GM10266 (cell line): ENCODE measurements at regions not wholly inside any gene's neighbourhood (a gene's known extent, or its start where the extent isn't known, plus 50 kb on each side); places are given as distances from the start of the nearest gene placed in this dataset.

Experiments
- DNase-seq: peaks from one replicate; pipeline ENCODE4 v3.0.0; 2012; ENCODE audit errors: extremely low spot score
- TF ChIP-seq, protein P1 (sequence below): IDR thresholded peaks from 2 replicates; pipeline ENCODE4 v1.5.1; 2012; ENCODE audit warnings: mild to moderate bottlenecking, low read depth; ENCODE audit not compliant: control insufficient read depth, insufficient read depth; ENCODE audit errors: missing control alignments

DNA sequence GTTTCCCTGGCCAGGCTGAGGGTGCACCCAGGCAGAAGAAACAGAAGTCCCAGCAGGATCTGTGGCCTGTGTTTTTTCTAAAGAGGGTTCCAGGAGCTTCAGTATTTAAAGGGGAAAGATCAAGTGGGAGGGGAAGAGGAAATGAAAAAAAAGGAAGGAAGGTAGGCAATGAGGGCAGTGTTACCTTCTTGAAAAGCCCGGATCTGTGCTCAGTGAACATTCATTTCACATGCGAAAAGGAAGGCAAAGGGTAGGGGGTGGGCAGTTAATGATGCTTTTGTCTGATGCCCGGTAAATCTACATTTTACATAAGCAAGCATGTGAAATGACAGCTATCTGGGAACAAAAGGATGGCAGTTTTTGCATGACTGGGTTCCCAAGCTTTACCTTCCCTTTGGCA, 326.2 kb downstream of the UQCRFS1 start:
- TF ChIP-seq, protein P1, sequence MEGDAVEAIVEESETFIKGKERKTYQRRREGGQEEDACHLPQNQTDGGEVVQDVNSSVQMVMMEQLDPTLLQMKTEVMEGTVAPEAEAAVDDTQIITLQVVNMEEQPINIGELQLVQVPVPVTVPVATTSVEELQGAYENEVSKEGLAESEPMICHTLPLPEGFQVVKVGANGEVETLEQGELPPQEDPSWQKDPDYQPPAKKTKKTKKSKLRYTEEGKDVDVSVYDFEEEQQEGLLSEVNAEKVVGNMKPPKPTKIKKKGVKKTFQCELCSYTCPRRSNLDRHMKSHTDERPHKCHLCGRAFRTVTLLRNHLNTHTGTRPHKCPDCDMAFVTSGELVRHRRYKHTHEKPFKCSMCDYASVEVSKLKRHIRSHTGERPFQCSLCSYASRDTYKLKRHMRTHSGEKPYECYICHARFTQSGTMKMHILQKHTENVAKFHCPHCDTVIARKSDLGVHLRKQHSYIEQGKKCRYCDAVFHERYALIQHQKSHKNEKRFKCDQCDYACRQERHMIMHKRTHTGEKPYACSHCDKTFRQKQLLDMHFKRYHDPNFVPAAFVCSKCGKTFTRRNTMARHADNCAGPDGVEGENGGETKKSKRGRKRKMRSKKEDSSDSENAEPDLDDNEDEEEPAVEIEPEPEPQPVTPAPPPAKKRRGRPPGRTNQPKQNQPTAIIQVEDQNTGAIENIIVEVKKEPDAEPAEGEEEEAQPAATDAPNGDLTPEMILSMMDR: no peak

DNA sequence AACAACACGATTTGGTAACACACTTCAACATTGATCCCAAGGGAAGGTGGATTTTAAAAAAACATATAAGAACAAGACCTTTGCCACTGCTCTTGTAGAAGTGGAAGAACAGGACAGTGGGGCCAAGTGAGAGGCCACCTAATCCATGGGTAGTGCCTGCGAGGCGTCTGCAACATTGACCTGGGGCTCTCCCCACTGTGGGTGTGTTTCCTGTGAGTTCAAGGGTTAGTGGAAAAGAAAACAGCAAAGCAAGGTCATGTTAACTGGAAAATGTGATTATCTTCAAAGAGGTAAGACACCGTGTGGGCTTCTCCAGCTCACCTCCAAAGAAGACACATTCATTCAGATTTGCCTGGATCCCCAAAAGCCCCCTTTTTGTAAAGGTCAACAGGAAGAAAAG, 327.0 kb downstream of the UQCRFS1 start:
- no peak for DNase-seq
- TF ChIP-seq, protein P1: no peak

More for the DNA sequence above, 326.2 kb downstream of the UQCRFS1 start:
- DNase-seq: no peak

DNA sequence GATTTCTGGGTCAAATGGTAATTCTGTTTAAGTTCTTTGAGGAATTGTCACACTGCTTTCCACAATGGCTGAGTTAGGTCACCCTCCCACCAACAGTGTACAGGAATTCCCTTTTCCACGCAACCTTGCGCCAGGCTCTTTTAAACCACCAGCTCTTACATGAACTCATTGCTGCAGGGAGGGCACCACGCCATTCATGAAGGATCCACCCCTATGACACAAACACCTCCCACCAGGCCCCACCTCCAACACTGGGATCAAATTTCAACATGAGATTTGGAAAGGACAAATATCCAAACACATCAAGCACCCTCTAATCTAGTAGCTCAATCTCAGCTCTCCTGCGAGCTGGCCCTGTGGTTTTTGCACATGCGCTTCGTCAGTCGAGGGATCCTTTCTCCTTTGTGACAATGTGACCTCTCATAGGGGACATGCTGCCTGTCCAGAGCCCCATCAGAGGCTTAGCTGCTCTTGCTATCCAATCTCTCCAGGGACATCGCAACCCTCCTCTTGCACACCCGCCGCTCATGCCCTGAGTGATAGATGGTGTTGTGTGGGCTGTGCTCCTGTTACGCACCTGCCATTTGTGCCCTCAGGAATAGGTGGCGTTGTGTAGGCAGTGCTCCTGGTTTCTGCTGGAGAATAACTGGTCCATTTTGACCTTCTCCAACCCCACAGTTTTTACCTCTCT, 328.0 kb downstream of the UQCRFS1 start:
- TF ChIP-seq, protein P1: no peak
- no peak for DNase-seq

DNA sequence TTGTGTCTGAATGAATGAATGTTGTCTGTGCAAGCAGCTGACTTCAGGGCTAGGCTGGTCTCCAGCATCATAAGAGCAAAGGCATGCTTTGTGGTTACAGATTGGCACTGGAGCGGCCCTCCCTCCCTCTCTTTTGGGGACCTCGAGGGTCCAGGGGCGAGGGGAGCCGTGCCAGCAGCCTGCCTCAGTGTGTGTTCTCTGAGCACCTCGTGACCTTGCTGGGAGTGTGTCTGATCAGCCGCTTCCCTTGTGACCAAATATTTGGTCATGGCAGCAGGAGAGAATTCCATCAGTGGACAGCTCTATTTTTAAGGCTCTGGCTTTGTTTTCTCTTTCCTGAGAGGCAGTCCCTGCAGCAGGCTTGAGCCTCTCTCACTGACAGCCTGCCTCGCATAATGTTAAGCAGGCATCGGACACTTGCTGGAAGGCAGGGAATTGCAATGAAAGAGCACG, 329.7 kb downstream of the UQCRFS1 start:
- no peak for DNase-seq
- TF ChIP-seq, protein P1: no peak

DNA sequence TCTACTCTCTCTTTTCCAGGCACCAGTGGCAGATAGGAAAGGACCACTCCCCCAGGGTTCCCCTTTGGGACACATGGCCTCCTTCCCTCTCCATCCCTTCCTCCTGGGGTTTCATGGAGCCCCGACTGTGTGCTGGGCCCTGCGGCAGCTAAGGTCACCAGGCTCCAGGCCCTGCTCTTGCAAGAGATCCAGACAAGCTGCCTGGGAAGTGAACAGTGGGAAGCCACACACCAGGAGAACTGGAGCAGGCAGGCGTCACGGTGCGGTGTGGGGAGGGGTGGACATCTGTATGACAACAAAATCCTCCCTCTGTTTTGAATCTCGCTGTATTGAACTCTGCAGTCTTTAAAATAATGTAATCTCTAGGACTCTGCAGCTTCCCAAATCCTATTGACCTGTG, 330.1 kb downstream of the UQCRFS1 start:
- no peak for DNase-seq
- TF ChIP-seq, protein P1: no peak

DNA sequence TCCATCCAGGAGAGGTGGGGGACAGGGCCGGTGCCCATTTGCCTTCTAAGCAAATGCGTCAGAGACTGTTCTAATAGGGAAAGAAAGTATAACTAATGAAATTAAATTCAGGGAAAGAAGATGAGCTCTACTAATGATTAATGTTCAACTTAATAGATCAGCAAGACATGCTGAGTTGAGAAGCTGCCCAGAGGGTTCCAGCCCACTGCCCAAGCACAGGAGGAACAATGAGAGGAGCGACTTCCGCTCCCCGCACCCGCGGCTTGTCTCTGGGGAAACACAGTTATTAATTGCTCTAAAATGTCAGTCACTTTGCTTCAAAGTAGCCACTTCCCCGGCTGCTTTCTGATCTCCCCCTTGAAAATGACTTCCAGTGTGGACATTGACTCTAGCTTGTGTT, 331.3 kb downstream of the UQCRFS1 start:
- TF ChIP-seq, protein P1: no peak
- no peak for DNase-seq

DNA sequence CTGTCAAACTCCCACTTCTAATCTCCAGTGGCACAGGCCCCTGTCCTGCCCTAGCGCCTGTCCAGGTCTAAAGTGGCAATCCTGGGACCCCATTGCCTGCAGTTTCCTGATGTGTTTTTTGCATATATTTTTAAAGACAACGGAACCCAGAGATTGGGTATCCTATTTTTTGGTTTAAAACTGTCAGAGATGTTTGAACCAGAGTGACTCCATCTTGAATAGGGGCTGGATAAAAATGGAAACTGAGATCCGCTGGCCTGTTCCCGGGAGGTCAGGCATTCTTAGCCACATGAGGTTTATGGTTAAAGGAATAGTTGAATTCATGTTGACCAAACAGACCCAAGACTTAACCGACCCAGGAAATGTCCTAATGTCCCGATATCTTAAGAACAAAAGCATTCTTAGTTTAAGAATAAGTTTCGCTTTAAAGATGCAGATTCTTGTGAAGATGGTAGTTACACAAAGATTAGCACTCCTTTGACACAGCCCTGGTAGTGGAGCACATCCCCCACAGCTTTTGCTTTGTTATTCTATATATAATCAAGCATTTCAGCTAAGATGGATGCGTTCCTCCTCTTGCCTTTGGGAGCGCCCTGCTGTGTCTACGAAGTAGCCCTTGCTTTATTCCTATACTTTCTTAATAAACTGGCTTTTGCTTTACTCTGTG, 332.1 kb downstream of the UQCRFS1 start:
- no peak for DNase-seq
- TF ChIP-seq, protein P1: no peak
